GM21723 (cell line): ENCODE measurements at regions not wholly inside any gene's neighbourhood (a gene's known extent, or its start where the extent isn't known, plus 50 kb on each side); places are given as distances from the start of the nearest gene placed in this dataset.

Experiments used
- ATAC-seq: cut with Tn5 transposase; IDR thresholded peaks from one replicate; pipeline ENCODE4 v1.9.1; 2021; ENCODE audit warnings: mild to moderate bottlenecking, moderate library complexity; ENCODE audit not compliant: unreplicated experiment

- ATAC-seq: no peak
Measured at GRCh38 chr5:4363045-4363444, 767.4 kb downstream of the IRX1 start.

- no peak for ATAC-seq
Measured at GRCh38 chr5:4366628-4367027, 771.0 kb downstream of the IRX1 start.

DNA sequence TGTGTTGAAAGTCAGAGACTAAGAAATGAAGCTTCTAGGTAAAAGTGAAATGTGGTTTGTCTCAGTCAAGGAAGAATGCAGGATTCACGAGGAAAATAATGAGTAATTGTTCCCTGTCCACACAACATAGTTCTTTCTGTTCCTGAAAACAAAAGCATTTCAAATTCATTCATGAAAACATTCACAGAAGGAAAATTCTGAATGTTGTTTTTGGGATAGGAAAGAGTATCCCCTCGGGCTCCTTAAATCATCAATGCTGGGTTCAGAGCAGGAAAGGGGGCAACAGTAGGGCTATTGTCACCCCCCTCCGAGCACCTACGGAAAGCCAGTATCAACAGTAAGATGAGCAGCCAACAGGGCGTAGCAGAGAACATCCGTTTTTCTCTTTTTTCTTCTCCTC lies 769.9 kb upstream of the ADAMTS16 start:
- no peak for ATAC-seq

GRCh38 chr5:4372481-4372880 lies 767.6 kb upstream of the ADAMTS16 start:
- no peak for ATAC-seq

- no peak for ATAC-seq
Measured at GRCh38 chr5:4373051-4373820, 766.9 kb upstream of the ADAMTS16 start.

GRCh38 chr5:4374866-4375265 lies 765.3 kb upstream of the ADAMTS16 start:
- no peak for ATAC-seq

DNA sequence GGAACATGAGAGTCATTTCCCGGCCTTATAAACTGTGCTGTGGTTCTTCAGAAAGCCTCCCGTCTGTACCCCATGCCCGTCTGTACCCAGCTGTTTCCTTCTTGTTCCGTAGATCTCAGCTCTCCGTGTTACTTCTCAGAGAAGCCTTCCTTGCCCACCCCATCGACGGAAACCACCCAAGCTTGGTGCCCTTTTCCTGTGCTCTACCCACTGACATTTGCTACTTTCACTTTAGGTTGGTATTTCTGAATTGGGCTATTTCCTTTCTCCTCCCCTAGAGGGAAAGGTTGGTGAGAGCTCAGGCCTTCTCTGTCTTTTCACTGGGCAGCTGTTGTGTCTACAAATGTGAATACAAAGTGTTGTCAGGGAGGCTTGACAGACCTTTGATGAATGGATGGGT lies 764.5 kb upstream of the ADAMTS16 start:
- ATAC-seq: no peak

DNA sequence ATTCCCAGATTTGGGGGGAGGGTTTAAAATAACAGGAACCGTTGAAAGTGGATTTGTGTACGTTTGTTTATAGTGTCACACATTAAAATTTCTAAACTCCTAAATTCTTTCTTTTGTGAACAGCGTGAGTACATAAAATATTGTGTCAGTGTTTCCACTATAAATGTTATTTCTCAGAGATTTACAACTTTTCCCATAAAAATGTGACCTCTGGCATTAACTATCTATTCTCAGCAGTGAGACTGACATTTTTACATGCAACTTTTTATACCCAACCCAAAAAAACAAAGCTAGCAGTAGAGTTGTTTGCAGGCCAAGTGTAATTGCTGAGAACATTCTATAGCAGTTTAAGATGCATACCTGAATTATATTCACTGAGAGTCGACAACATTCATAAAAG lies 757.0 kb upstream of the ADAMTS16 start:
- no peak for ATAC-seq

GRCh38 chr5:4383518-4384198 lies 756.5 kb upstream of the ADAMTS16 start:
- no peak for ATAC-seq

DNA sequence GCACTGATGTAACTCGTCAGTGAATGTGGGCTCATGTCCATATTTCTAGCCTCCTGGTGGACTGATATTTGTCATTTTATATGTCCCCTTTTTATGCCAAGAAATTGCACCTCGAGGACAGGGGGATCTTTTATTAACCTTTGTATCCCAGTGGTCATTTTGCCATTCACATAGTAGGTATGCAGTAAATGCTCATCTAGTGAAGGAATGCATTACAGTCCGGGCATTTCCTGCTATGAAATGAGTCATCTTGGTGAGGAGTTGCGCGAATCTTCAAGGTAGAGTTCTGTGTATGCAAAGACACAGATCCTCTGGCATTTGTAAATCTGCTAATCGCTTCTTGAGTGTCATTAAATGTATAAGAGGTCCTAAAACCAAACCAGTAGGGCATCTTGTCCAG lies 755.5 kb upstream of the ADAMTS16 start:
- ATAC-seq: no peak

- ATAC-seq: no peak
Measured at GRCh38 chr5:4386152-4386551, 754.0 kb upstream of the ADAMTS16 start.

DNA sequence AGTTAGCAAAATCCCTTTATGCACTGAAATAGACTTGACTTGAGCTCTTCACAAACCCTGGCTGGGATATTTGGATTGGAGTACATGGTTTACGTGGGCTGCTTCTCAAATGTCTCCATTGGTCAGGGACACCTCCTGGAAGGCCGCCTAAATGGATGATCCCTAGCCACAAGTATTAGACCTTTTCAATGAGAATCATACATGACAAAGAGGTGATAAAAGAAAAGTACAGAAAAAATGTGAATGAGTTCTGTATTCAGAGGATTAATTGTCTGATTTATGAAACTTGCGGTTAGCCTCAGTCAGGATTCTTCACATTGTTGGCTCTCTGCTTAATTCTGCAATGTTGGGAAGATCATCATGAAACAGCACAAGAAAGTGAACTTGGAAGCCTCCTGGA lies 752.8 kb upstream of the ADAMTS16 start:
- no peak for ATAC-seq

DNA sequence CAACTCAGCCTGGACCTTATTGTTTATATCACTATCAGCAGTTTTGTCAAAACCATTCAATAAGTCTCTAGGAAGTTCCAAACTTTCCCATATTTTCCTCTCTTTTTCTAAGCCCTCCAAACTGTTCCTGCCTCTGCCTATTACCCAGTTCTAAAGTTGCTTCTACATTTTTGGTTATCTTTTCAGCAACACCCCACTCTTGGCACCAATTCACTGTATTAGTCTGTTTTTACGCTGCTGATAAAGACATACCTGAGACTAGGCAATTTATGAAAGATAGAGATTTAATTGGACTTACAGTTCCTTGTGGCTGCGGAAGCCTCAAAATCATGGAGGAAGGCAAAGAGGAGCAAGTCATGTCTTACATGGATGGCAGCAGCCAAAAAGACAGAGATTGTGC lies 744.4 kb upstream of the ADAMTS16 start:
- no peak for ATAC-seq

DNA sequence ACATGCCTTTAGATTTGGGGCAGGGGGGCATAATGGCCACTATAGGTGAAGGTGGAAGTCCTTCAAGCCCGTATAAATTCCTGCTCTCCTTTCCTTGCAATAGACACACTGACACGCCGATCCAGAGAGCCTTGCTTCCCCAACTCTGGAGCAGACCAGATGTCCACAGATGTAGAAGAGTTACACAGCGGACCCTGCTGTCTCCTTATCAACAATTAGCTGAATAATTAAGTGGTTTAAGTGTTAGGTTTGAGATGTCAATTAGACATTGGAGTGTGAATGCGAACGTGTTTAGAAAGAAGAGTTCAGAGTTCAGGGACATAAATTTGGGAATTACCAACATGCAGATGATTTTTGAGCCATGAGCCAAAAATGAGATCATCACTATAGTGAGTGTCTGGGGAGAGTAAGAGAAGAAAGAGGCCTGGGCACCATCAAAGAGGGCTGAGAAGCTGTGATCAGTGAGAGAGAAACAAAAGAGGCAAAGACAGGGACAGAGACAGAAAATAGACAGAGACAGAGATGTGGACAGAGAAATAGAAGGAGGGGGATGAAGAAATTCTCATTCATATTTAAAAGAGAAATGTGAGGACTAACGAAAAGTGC lies 734.4 kb upstream of the ADAMTS16 start:
- ATAC-seq: no peak

- no peak for ATAC-seq
Measured at GRCh38 chr5:4410151-4410550, 730.0 kb upstream of the ADAMTS16 start.

DNA sequence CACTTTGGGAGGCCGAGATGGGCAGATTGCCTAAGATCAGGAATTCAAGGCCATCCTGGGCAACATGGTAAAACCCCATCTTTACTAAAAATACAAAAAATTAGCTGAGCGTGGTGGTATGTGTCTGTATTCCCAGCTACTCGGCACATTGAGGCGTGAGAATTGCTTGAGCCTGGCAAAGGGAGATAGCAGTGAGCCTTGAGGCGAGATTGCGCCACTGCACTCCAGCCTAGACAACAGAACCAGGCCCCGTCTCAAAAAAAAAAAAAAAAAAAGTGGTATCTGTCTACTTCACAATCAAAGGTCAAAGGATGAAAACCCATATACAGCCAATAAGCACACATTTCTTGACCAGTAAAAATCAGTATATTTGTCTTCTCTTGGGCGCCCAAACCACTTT lies 728.5 kb upstream of the ADAMTS16 start:
- ATAC-seq: no peak

- ATAC-seq: no peak
Measured at GRCh38 chr5:4413996-4414395, 726.1 kb upstream of the ADAMTS16 start.

GRCh38 chr5:4418084-4418483 lies 722.0 kb upstream of the ADAMTS16 start:
- no peak for ATAC-seq

DNA sequence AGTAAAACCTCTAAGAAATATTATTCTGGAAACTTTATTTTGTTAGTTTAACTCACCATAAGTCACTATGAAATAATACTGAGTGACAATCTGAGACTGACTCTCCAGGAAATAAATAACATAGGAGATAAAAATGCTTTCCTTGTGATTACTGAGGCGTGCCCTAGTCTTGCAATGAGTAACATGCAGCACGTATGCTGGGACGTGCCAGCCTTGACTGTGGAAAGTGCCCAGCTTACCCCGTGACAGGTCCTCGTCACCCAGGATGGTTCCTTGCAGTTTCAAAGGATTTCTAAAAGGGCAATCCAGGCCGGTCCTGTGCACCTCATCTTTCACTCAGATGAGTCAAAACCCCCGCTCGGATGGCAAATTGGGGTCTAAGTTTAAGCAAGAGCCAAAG lies 720.8 kb upstream of the ADAMTS16 start:
- no peak for ATAC-seq

DNA sequence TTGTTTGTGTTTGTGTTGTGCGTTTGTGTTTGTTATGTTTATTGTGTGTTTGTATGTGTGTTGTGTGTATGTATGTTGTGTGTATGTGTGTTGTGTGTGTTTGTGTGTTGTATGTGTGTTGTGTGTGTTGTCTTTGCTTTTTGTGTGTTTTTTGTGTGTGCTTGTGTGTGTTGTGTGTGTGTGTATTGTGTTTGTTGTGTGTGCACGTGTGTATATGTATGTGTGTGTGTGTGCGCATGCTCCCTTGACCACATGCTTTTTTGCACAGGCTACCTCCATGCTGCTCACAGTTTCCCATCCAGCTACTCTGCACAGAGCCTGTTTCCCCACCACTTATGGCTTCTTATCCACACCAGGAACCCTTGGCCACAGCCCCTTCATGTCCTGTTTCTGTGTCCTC lies 720.0 kb upstream of the ADAMTS16 start:
- no peak for ATAC-seq

- no peak for ATAC-seq
Measured at GRCh38 chr5:4420681-4421080, 719.4 kb upstream of the ADAMTS16 start.

DNA sequence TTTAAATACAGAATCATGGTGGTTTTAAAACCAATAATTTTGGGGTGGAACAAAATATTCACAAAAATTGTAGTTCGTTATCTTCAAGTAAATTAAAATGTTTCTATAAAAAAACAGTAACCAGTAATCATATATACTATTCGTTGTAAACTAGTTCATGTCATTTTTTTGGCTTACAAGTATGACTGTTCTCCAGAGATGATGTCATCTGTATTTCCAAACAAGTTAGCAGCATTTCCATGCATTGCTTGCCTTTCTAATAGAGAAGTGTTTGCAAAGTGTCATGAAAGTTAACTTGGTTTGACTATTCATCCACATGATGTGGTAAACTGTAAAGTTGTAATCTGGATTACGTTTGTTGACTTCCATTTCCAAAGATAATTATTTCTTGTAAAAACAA lies 717.9 kb upstream of the ADAMTS16 start:
- ATAC-seq: no peak
